SK-MEL-5 (cell line): ENCODE measurements at regions not wholly inside any gene's neighbourhood (a gene's known extent, or its start where the extent isn't known, plus 50 kb on each side); places are given as distances from the start of the nearest gene placed in this dataset.
"Not testable (repeated sequence)": the region's sequence is repeated elsewhere in the genome, so short reads cannot be mapped to it uniquely, and the experiment has no call there.

Source experiments
- DNase-seq: peaks from one replicate; pipeline ENCODE4 v3.0.0-alpha.2; 2016; ENCODE audit warnings: low read depth, low spot score
- in situ Hi-C: cut with HindIII; loops from 2 replicates; pipeline ENCODE4 v1.10.0; 2016; ENCODE audit warnings: low sequenced_read_pairs, high pct_unique_total_duplicates, low pct_unique_long_range_greater_than_20kb

- in situ Hi-C loops, result no loop called here
- no peak for DNase-seq
Measured at GRCh38 chr2:3034396-3034795, 343.2 kb downstream of the EIPR1 start.

- DNase-seq, result no peak
- in situ Hi-C loops, result no loop called here
Measured at GRCh38 chr2:3033315-3033714, 344.3 kb downstream of the EIPR1 start.

GRCh38 chr2:3030791-3031190 lies 346.8 kb downstream of the EIPR1 start:
- DNase-seq, in situ Hi-C loops: not testable (repeated sequence)

DNA sequence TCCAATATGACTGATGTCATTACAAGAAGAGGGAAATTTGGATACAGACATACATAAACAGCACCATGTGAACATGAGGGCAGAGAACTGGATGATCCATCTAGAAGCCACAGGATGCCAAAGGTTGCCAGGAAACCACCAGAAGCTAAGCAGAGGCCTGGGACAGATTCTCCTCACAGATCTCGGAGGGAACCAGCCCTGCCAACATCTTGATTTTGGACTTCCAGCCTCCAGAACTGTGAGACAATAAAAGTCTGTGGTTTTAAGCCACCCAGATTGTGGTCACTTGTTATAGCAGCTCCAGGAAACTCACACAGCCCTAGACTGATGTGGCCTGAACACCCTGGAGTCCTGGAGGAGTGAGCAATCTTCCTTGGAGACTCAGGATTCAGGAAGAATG lies 351.6 kb downstream of the EIPR1 start:
- in situ Hi-C loops, result no loop called here
- DNase-seq, result no peak

DNA sequence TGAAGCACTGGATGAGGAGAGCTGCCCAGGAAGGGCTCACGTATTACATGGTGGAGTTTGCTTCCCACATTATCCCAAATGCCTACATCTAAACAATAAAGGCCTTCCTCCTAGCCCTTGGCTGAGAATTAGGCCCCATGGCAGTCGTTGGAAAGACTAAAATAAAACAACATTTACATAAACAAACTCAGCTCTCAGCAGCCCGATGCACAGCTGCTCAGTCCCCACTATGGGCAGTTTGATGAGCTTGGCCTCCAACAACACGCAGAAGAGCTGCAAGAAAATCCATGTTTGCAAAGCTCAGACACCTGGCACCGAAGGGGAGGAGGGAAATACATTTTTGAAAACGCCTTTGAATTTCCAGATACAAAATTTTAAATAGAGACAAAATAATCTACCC lies 352.4 kb downstream of the EIPR1 start:
- no peak for DNase-seq
- in situ Hi-C loops, result no loop called here

- in situ Hi-C loops, result no loop called here
- DNase-seq, result no peak
Measured at GRCh38 chr2:3024401-3024935, 353.1 kb downstream of the EIPR1 start.

DNA sequence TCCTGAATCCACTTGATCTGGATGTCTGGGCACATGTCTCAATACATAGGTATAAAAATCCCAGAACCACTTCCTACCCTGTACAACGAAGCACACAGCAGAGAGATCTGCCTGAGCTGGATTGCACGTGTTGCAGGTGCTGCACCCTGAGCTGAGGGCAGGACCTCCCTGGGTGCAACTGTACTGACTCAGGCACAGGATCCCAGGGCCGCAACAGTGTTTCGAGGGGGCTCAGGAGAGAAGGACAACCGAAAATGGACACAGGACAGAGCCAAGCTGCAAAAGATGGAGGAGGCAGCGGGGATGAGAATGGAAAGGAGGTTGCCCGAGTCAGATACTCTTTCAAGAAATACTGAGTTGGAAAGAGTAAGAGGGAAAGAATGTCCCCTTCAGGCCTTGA lies 354.1 kb downstream of the EIPR1 start:
- DNase-seq, result no peak
- in situ Hi-C loops, result no loop called here

GRCh38 chr2:3022841-3023372 lies 354.7 kb downstream of the EIPR1 start:
- in situ Hi-C loops, result no loop called here
- no peak for DNase-seq

DNA sequence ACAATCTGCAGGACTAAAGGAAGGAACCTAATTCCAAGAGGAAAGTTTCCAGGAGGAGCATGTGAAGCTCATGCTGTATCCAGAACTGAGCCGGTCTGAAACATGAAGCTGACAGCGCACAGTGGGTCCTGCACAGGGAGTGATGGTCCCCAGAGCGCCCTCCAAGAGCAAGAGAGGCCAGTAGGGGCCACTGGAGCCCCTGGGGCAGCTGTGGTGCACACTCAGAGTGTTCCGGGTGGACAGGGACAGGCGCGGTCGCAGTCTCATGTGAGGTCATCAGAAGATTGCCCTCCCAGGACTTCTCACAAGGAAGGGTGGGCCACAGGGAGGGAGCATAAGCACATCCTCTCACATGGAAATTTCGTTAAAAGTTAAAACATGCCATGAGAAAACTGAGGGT lies 355.9 kb downstream of the EIPR1 start:
- DNase-seq, result no peak
- in situ Hi-C loops, result no loop called here

GRCh38 chr2:3010001-3010400 lies 367.6 kb downstream of the EIPR1 start:
- no peak for DNase-seq
- in situ Hi-C loops, result no loop called here

DNA sequence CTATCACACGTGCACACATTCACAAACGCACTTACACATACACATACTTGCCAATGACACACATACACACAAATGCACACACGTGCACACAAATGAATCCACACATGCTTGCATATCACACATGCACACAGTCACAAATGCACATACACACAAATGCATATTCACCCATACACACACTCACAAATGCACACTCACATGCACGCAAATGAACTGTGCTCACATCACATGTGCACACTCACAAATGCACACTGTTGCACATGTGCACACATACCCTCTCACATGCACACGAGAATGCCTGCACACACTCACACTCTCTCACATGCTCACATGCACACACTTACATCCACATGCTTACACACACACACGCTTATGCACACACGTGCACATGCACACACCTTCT lies 368.1 kb downstream of the EIPR1 start:
- DNase-seq, result no peak
- in situ Hi-C loops, result no loop called here

DNA sequence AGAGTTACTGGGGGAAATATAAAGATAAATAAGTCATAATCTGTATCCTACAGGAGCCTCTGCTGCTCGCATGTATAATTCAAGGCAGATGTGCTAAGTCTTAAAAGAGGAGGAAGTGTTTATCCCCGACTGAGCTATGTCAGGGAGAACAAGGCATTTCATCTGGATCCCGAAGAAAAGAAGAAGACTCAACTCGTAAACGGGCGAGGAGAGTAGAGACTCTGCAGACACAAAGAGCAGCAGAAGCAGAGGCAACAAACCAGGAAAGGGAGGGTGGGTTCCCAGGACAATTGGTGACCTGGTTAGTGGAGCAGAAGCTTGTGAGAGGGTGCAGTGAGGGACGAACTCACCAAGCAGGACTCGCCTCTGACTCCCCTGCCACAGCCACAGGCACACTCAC lies 368.6 kb downstream of the EIPR1 start:
- no peak for DNase-seq
- in situ Hi-C loops, result no loop called here

- in situ Hi-C loops, result no loop called here
Measured at GRCh38 chr2:3008561-3008960, 369.1 kb downstream of the EIPR1 start.

DNA sequence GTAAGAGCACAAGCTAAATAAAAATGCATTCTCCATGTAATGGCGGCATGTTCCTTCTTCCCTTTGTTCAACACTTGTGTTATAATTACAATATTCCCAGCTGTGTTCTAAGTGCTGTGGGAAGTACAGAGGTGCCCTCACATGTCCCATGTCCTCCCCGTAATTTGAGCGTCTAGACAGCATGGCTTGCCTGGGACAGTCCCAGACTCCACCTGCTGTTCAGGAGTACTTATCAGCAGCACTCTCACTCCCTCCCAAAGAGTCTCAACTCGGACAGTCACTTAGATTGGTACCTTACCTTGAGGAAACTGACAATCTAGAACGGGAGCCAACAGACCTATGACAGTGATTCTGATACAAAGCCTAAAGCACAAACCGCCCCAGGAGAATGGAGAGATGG lies 370.5 kb downstream of the EIPR1 start:
- DNase-seq, result no peak
- in situ Hi-C loops, result no loop called here

More at GRCh38 chr2:3008561-3008960, 369.1 kb downstream of the EIPR1 start:
- no peak for DNase-seq

- in situ Hi-C loops, result no loop called here
- no peak for DNase-seq
Measured at GRCh38 chr2:3005859-3006501, 371.6 kb downstream of the EIPR1 start.

- in situ Hi-C loops, result no loop called here
- peak; percentile 89 for DNase-seq
Measured at GRCh38 chr2:3001615-3002560, 375.7 kb downstream of the EIPR1 start.

DNA sequence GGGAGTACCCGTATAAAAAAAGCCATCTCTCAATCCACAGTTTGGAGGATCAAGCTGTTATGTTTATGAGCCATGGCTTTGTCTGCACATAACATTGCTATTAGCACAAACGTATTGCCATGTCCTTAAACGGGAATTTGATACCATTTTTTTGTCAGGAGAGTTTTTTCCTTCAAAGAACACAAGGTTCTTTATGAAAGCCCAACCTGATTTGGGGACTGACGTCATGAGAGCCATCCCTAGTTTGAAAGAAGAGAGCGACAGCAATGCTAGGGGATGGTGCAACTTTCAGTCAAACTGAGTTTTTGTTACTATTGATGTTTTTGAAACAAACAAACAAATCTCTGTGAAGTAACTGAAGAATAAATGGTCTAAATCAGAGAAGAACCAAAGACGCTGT lies 376.6 kb downstream of the EIPR1 start:
- peak; percentile 53 for DNase-seq
- in situ Hi-C loops, result no loop called here

DNA sequence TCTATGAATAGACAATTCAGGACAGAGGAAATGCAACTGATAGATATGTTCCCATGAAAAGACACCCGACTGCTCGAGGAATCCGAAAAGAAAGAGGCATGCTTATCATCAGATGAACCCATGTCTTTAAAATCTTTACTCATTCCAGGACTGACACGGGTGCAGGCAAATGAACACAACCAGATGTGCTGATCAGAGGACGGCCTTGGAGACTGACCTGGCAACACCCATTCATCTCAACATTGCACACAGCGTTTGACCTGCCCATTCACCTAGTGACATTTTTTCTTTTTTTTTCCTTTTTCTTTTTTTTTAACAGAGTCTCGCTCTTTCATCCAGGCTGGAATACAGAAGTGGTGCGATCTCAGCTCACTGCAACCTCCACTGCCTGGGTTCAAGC lies 377.5 kb downstream of the EIPR1 start:
- DNase-seq, result no peak
- in situ Hi-C loops, result no loop called here
